ENCODE measurements at regions not wholly inside any gene's neighbourhood (a gene's known extent, or its start where the extent isn't known, plus 50 kb on each side); places are given as distances from the start of the nearest gene placed in this dataset.

DNA sequence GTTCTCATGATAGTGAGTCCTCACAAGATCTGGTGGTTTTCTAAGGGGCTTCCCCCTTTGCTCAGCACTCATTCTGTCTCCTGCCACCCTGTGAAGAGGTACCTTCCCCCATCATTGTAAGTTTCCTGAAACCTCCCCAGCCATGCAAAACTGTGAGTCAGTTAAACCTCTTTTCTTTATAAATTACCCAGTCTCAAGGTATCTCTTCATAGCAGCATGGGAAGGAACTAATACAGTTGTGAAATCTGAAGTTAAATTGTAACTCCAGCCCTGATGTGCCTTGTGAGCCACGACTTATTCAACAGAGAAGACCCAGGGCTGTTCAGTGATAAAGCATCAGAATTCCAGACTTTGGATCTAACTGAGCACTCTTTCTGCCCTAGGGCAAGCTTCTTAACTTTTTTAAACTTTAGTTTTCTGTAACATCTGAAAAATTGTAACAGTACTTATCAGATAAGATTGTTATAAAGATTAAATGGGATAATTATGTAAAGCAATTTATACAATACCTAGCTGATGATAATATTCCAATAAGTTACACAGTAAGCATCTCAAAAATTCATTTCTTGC is 220.0 kb downstream of the TRPC6 start:
- DNase-seq (ENCODE audit: low read depth in 1 of 2, low spot score in 2 of 2), result no peak
- no peak for FAIRE-seq
- Histone ChIP-seq H3K79me2 (ENCODE audit: control insufficient read depth in 1 of 2, insufficient read depth in 2 of 2, low read length in 2 of 2) (no peaks in the 10 kb centered on the region), H2BK15ac (ENCODE audit: low read length) (no peak overlapping the region), H4K91ac (replicated peaks; ENCODE audit: insufficient read length, low read length) (no peak overlapping the region), H3K79me1 (ENCODE audit: low read depth, low read length) (no peaks in the 10 kb centered on the region), H2BK120ac (replicated peaks; ENCODE audit: low read depth, low read length) (no peak overlapping the region), H3K56ac (replicated peaks; ENCODE audit: insufficient read length, low read depth, low read length) (no peak overlapping the region), H2BK5ac (ENCODE audit: low read depth, low read length) (no peak overlapping the region), H4K8ac (ENCODE audit: extremely low read depth, insufficient read depth, low read length) (no peak overlapping the region), H3K36me3 (ENCODE audit: control insufficient read depth in 2 of 4, insufficient read depth in 4 of 4, low read length in 3 of 4) (no peaks in the 10 kb centered on the region), H3K18ac (ENCODE audit: extremely low read depth, low read length) (no peak overlapping the region), H2BK20ac (ENCODE audit: low read length) (no peak overlapping the region), H3K27me3 (replicated peaks in 1 of 4; ENCODE audit: control insufficient read depth in 3 of 4, extremely low read depth in 1 of 4, insufficient read depth in 3 of 4, low read length in 3 of 4) (no peaks in the 10 kb centered on the region), H3K27ac (ENCODE audit: low read depth, low read length) (no peak overlapping the region), H3K23me2 (ENCODE audit: low read depth, low read length) (no peaks in the 10 kb centered on the region), H3K4me1 (replicated peaks in 1 of 4; ENCODE audit: control insufficient read depth in 3 of 4, insufficient read depth in 4 of 4, low read length in 3 of 4) (no peaks in the 10 kb centered on the region; a peak in 1 of 7 replicates), H3K4me2 (ENCODE audit: insufficient read depth in 1 of 2, low read depth in 2 of 2, low read length in 2 of 2) (no peak overlapping the region), H2AK5ac (ENCODE audit: low read depth, low read length) (no peak overlapping the region), H3K9me3 (ENCODE audit: insufficient read depth in 2 of 2, low read depth in 1 of 2, low read length in 1 of 2) (no peaks in the 10 kb centered on the region), H3K4ac (replicated peaks; ENCODE audit: insufficient read length, low read depth, low read length) (no peak overlapping the region), H2BK12ac (ENCODE audit: low read depth, low read length) (no peak overlapping the region), H3K23ac (ENCODE audit: insufficient read length) (no peak overlapping the region), H3K14ac (ENCODE audit: insufficient read length) (no peak overlapping the region), H4K5ac (ENCODE audit: insufficient read length, low read depth, low read length) (no peak overlapping the region), H2AFZ (ENCODE audit: low read length) (no peak overlapping the region), H3K4me3 (ENCODE audit: extremely low read depth in 1 of 4, insufficient read depth in 2 of 4, low read depth in 3 of 4, low read length in 4 of 4) (no peak overlapping the region), H4K20me1 (replicated peaks in 1 of 2; ENCODE audit: control insufficient read depth in 1 of 2, insufficient read depth in 2 of 2, low read length in 2 of 2) (no peaks in the 10 kb centered on the region), H3K9ac (replicated peaks in 1 of 4; ENCODE audit: extremely low read depth in 1 of 4, low read depth in 3 of 4, low read length in 3 of 4) (no peak overlapping the region)
- ChIA-PET POLR2A (ENCODE audit: partially characterized antibody) (no interaction called here), CTCF (ENCODE audit: partially characterized antibody) (no interaction called here)
- 100% methylated on average over 1 of the region's 1 CpG; no CpG with 5 or more reads in 1 of the 2 experiments for WGBS, 2 experiments (ENCODE audit: extremely low coverage in 1 of 2, insufficient coverage in 1 of 2, insufficient read length in 1 of 2, insufficient replicate concordance in 2 of 2, low coverage in 1 of 2, low lambda C conversion rate in 2 of 2, missing lambda C conversion rate in 1 of 2)
- TF ChIP-seq POLR2AphosphoS5 (IDR thresholded peaks at IDR 0.05; ENCODE audit: low read depth, low read length) (no peak), EZH2 (IDR thresholded peaks at IDR 0.05; ENCODE audit: low read depth, low read length, severe bottlenecking) (no peak), CEBPB (IDR thresholded peaks at IDR 0.05; ENCODE audit: low read depth, low read length) (no peak), NRF1 (IDR thresholded peaks at IDR 0.05; ENCODE audit: low read depth, low read length) (no peak), PHF8 (conservative IDR thresholded peaks at IDR 0.05; ENCODE audit: low read depth, low read length) (no peak), CHD2 (IDR thresholded peaks at IDR 0.05; ENCODE audit: low read length) (no peak), RBBP5 (IDR thresholded peaks at IDR 0.05; ENCODE audit: borderline replicate concordance, low read depth, low read length) (no peak), CTBP2 (IDR thresholded peaks at IDR 0.05; ENCODE audit: borderline replicate concordance, insufficient read depth, insufficient read length, low read length) (no peak), CREB1 (IDR thresholded peaks at IDR 0.05) (no peak), EGR1 (IDR thresholded peaks at IDR 0.05; ENCODE audit: borderline replicate concordance, low read depth, low read length) (no peak), HDAC6 (IDR thresholded peaks at IDR 0.05; ENCODE audit: low read depth, low read length) (no peak)
